PC-9 (cell line): ENCODE measurements at regions not wholly inside any gene's neighbourhood (a gene's known extent, or its start where the extent isn't known, plus 50 kb on each side); places are given as distances from the start of the nearest gene placed in this dataset.

ENCODE experiments used
- BruUV-seq: library from RNA; stranded (reverse); fragments of 400-500 nt; replicated peaks from 2 replicates; lab custom pipeline; 2021; lab: Mats Ljungman, UMichigan
- CTCF ChIA-PET: fragments of 300-600 bp; sonication (Branson Sonifier 250); formaldehyde crosslinking; loops from one replicate; lab custom pipeline; 2022; ENCODE audit warnings: antibody characterized with exemption; lab: Charles Lee
- POLR2A ChIA-PET: fragments of 300-600 bp; sonication (Branson Sonifier 250); formaldehyde crosslinking; loops from one replicate; lab custom pipeline; 2022; ENCODE audit warnings: antibody characterized with exemption; ENCODE audit not compliant: unreplicated experiment; lab: Charles Lee
- DNase-seq, 2 experiments: peaks; one replicate each; pipeline versions ENCODE4 v3.0.0 to v3.0.0-alpha.2; 2015 to 2022; ENCODE audit warnings: mixed read lengths in 1 of 2
- H2AFZ ChIP-seq: fragments of 200-600 bp; sonication (generic); 2 replicates; pipeline ENCODE4 v1.8.1; 2017; ENCODE audit warnings: antibody characterized with exemption
- H3F3A ChIP-seq: fragments of 200-600 bp; sonication (generic); 2 replicates; pipeline ENCODE4 v1.8.1; 2017; ENCODE audit warnings: antibody characterized with exemption, mild to moderate bottlenecking, low read depth; ENCODE audit not compliant: insufficient read depth
- H3K27ac ChIP-seq: fragments of 200-600 bp; sonication (generic); 2 replicates; pipeline ENCODE4 v1.6.1; 2016; ENCODE audit warnings: mixed run types
- H3K27me3 ChIP-seq: fragments of 200-600 bp; sonication (generic); 2 replicates; pipeline ENCODE4 v1.6.1; 2016; ENCODE audit warnings: low read depth, mixed run types; ENCODE audit not compliant: insufficient read depth
- H3K36me3 ChIP-seq: fragments of 200-600 bp; sonication (generic); 2 replicates; pipeline ENCODE4 v1.6.1; 2016; ENCODE audit warnings: low read depth, mixed run types
- H3K4me1 ChIP-seq: fragments of 200-600 bp; sonication (generic); replicated peaks from 2 replicates; pipeline ENCODE4 v1.6.1; 2016; ENCODE audit warnings: mixed run types; ENCODE audit not compliant: insufficient read depth
- H3K4me2 ChIP-seq: fragments of 200-600 bp; sonication (generic); 2 replicates; pipeline ENCODE4 v1.6.1; 2017; ENCODE audit warnings: mixed run types
- H3K4me3 ChIP-seq: fragments of 200-600 bp; sonication (generic); 2 replicates; pipeline ENCODE4 v1.6.1; 2016; ENCODE audit warnings: mixed run types
- H3K79me2 ChIP-seq: fragments of 200-600 bp; sonication (generic); 2 replicates; pipeline ENCODE4 v1.6.1; 2017; ENCODE audit warnings: low read depth, mixed run types
- H3K9me2 ChIP-seq: fragments of 200-600 bp; sonication (generic); 2 replicates; pipeline ENCODE4 v1.8.1; 2017; ENCODE audit warnings: mild to moderate bottlenecking; ENCODE audit not compliant: insufficient read depth
- H3K9me3 ChIP-seq: fragments of 200-600 bp; sonication (generic); 2 replicates; pipeline ENCODE4 v1.8.1; 2016; ENCODE audit warnings: low read depth; ENCODE audit not compliant: insufficient read depth
- H4K20me1 ChIP-seq: fragments of 200-600 bp; sonication (generic); 2 replicates; pipeline ENCODE4 v1.8.1; 2017; ENCODE audit not compliant: insufficient read depth
- CTCF ChIP-seq: fragments of 200-600 bp; sonication (generic); conservative IDR thresholded peaks from 2 replicates; pipeline ENCODE4 v1.6.1; 2017; ENCODE audit warnings: mixed run types, antibody characterized with exemption, mild to moderate bottlenecking, moderate library complexity
- EZH2 ChIP-seq: fragments of 200-600 bp; sonication (generic); IDR thresholded peaks from 2 replicates; pipeline ENCODE4 v1.8.0; 2017; ENCODE audit warnings: antibody characterized with exemption, low read depth
- intact Hi-C: fragments of 100-400 bp; cut with micrococcal nuclease; formaldehyde crosslinking; loops from one replicate; pipeline ENCODE4 v1.10.0; 2022; ENCODE audit not compliant: unreplicated experiment

- H2AFZ ChIP-seq = no peak overlapping the region
- H3K9me2 ChIP-seq = no peaks in the 10 kb centered on the region
- no peaks in the 10 kb centered on the region for H3K4me1 ChIP-seq
- no TSS peak for BruUV-seq
- H3K27ac ChIP-seq = no peak overlapping the region
- CTCF ChIA-PET = no interaction called here
- H3K4me3 ChIP-seq = no peak overlapping the region
- no peaks in the 10 kb centered on the region for H4K20me1 ChIP-seq
- DNase-seq = no peak
- POLR2A ChIA-PET = no interaction called here
- intact Hi-C loops = no loop called here
- no peaks in the 10 kb centered on the region for H3K36me3 ChIP-seq
- H3K9me3 ChIP-seq = no peaks in the 10 kb centered on the region
- peaks cover 18% of the 10 kb centered on the region for H3K27me3 ChIP-seq
- TF ChIP-seq EZH2 = no peak
- TF ChIP-seq CTCF = no peak
- H3F3A ChIP-seq = no peaks in the 10 kb centered on the region
- H3K79me2 ChIP-seq = no peaks in the 10 kb centered on the region
- no peak overlapping the region for H3K4me2 ChIP-seq
Observed at GRCh38 chr6:165976684-165977083, 191.0 kb downstream of the TBXT start.

GRCh38 chr6:165974817-165975216 is 192.8 kb downstream of the TBXT start:
- TF ChIP-seq CTCF = no peak
- no peak for TF ChIP-seq EZH2
- H3K4me3 ChIP-seq = no peak overlapping the region
- peaks cover 12% of the 10 kb centered on the region for H3K27me3 ChIP-seq
- no peaks in the 10 kb centered on the region for H3K9me3 ChIP-seq
- no peak for DNase-seq
- H3F3A ChIP-seq = no peaks in the 10 kb centered on the region
- POLR2A ChIA-PET = no interaction called here
- no TSS peak for BruUV-seq
- CTCF ChIA-PET = no interaction called here
- H3K27ac ChIP-seq = no peak overlapping the region
- H4K20me1 ChIP-seq = no peaks in the 10 kb centered on the region
- H3K36me3 ChIP-seq = no peaks in the 10 kb centered on the region
- H3K4me1 ChIP-seq = no peaks in the 10 kb centered on the region
- H3K4me2 ChIP-seq = no peak overlapping the region
- intact Hi-C loops = no loop called here
- H3K79me2 ChIP-seq = no peaks in the 10 kb centered on the region
- H2AFZ ChIP-seq = no peak overlapping the region
- H3K9me2 ChIP-seq = no peaks in the 10 kb centered on the region

- H3K9me2 ChIP-seq = no peaks in the 10 kb centered on the region
- no peaks in the 10 kb centered on the region for H4K20me1 ChIP-seq
- TF ChIP-seq EZH2 (no peak), CTCF (no peak)
- H3K4me2 ChIP-seq = no peak overlapping the region
- H2AFZ ChIP-seq = no peak overlapping the region
- no peaks in the 10 kb centered on the region for H3F3A ChIP-seq
- no peaks in the 10 kb centered on the region for H3K9me3 ChIP-seq
- H3K4me1 ChIP-seq = no peaks in the 10 kb centered on the region
- H3K27me3 ChIP-seq = peaks cover 12% of the 10 kb centered on the region
- H3K4me3 ChIP-seq = no peak overlapping the region
- H3K27ac ChIP-seq = no peak overlapping the region
- no peaks in the 10 kb centered on the region for H3K36me3 ChIP-seq
- CTCF ChIA-PET = no interaction called here
- DNase-seq = no peak
- POLR2A ChIA-PET = no interaction called here
- intact Hi-C loops = no loop called here
- no peaks in the 10 kb centered on the region for H3K79me2 ChIP-seq
- no TSS peak for BruUV-seq
Observed at GRCh38 chr6:165973473-165973872, 194.2 kb downstream of the TBXT start.
